HG03064 (cell line): ENCODE measurements at regions not wholly inside any gene's neighbourhood (a gene's known extent, or its start where the extent isn't known, plus 50 kb on each side); places are given as distances from the start of the nearest gene placed in this dataset.
"Not testable (repeated sequence)": the region's sequence is repeated elsewhere in the genome, so short reads cannot be mapped to it uniquely, and the experiment has no call there.

ENCODE experiments used
- ATAC-seq: cut with Tn5 transposase; IDR thresholded peaks from one replicate; pipeline ENCODE4 v1.9.1; 2021; ENCODE audit warnings: low read depth; ENCODE audit not compliant: unreplicated experiment

- ATAC-seq: no peak
Observed at GRCh38 chr10:53664282-53665019, 891.9 kb upstream of the MBL2 start.

GRCh38 chr10:53650794-53651193, 878.2 kb upstream of the MBL2 start:
- ATAC-seq: no peak

GRCh38 chr10:53647221-53647620, 874.6 kb upstream of the MBL2 start:
- not testable (repeated sequence) for ATAC-seq

- ATAC-seq: no peak
Observed at GRCh38 chr10:53646525-53646924, 873.9 kb upstream of the MBL2 start.

- no peak for ATAC-seq
Observed at GRCh38 chr10:53645951-53646350, 873.4 kb upstream of the MBL2 start.

GRCh38 chr10:53638006-53638405, 865.4 kb upstream of the MBL2 start:
- ATAC-seq: no peak

- no peak for ATAC-seq
Observed at GRCh38 chr10:53624722-53625121, 852.1 kb upstream of the MBL2 start.

- ATAC-seq: no peak
Observed at GRCh38 chr10:53622201-53622600, 849.6 kb upstream of the MBL2 start.

- ATAC-seq: no peak
Observed at GRCh38 chr10:53619671-53620070, 847.1 kb upstream of the MBL2 start.

- ATAC-seq: no peak
Observed at GRCh38 chr10:53607691-53608090, 835.1 kb upstream of the MBL2 start.

- ATAC-seq: no peak
Observed at GRCh38 chr10:53606981-53607380, 834.4 kb upstream of the MBL2 start.

- ATAC-seq: no peak
Observed at GRCh38 chr10:53601260-53601875, 828.8 kb upstream of the MBL2 start.

- ATAC-seq: no peak
Observed at GRCh38 chr10:53598914-53599313, 826.3 kb upstream of the MBL2 start.

- no peak for ATAC-seq
Observed at GRCh38 chr10:53597835-53598251, 825.3 kb upstream of the MBL2 start.

GRCh38 chr10:53580465-53580864, 807.9 kb upstream of the MBL2 start:
- ATAC-seq: no peak

GRCh38 chr10:53579773-53580172, 807.2 kb upstream of the MBL2 start:
- no peak for ATAC-seq

GRCh38 chr10:53574024-53574423, 801.4 kb upstream of the MBL2 start:
- ATAC-seq: no peak

- ATAC-seq: no peak
Observed at GRCh38 chr10:53573498-53573897, 800.9 kb upstream of the MBL2 start.

GRCh38 chr10:53572799-53573198, 800.2 kb upstream of the MBL2 start:
- no peak for ATAC-seq

GRCh38 chr10:53570221-53570620, 797.6 kb upstream of the MBL2 start:
- no peak for ATAC-seq

GRCh38 chr10:53569455-53569854, 796.9 kb upstream of the MBL2 start:
- no peak for ATAC-seq

GRCh38 chr10:53548664-53549063, 776.1 kb upstream of the MBL2 start:
- ATAC-seq: no peak
